Breast epithelium (tissue), 4 donors: ENCODE measurements at regions not wholly inside any gene's neighbourhood (a gene's known extent, or its start where the extent isn't known, plus 50 kb on each side); places are given as distances from the start of the nearest gene placed in this dataset.

Experiments used
- DNase-seq, 2 donors: peaks; one replicate each; pipeline ENCODE4 v3.0.0-alpha.2; 2019; ENCODE audit warnings: low spot score in 2 of 2
- H3K27ac ChIP-seq, 2 donors: fragments of 200-600 bp; sonication (generic) in 1 of 2; one replicate each; pipeline ENCODE4 v1.5.1; 2016 to 2019; ENCODE audit warnings: mild to moderate bottlenecking in 1 of 2
- H3K27me3 ChIP-seq, 2 donors: fragments of 200-600 bp; sonication (generic) in 1 of 2; one replicate each; pipeline versions ENCODE4 v1.5.1 to v1.6.0; 2017 to 2019; ENCODE audit warnings: control low read depth in 1 of 2, mild to moderate bottlenecking in 1 of 2
- H3K36me3 ChIP-seq: fragments of 200-600 bp; one replicate; pipeline ENCODE4 v1.5.1; 2019
- H3K4me1 ChIP-seq, 2 donors: fragments of 200-600 bp; sonication (generic); one replicate each; pipeline ENCODE4 v1.5.1; 2016 to 2019; ENCODE audit warnings: control low read depth in 1 of 2
- H3K4me3 ChIP-seq, 3 donors: fragments of 200-600 bp; sonication (generic); 1 replicate in 2 of 3; 2 replicates in 1 of 3; pipeline ENCODE4 v1.5.1; 2016 to 2019; ENCODE audit warnings: mild to moderate bottlenecking in 3 of 3, moderate library complexity in 2 of 3
- H3K9me3 ChIP-seq, 2 donors: fragments of 200-600 bp; sonication (generic) in 1 of 2; one replicate each; pipeline ENCODE4 v1.5.1; 2016 to 2019; ENCODE audit warnings: control low read depth in 1 of 2
- CTCF ChIP-seq, 3 donors: fragments of 450-650 bp; IDR thresholded peaks; one replicate each; pipeline ENCODE4 v1.5.1; 2016 to 2017; ENCODE audit warnings: antibody characterized with exemption in 3 of 3, mild to moderate bottlenecking in 3 of 3, moderate library complexity in 3 of 3
- POLR2A ChIP-seq: fragments of 450-650 bp; IDR thresholded peaks from one replicate; pipeline ENCODE4 v1.6.1; 2016; ENCODE audit warnings: antibody characterized with exemption, mild to moderate bottlenecking, moderate library complexity
- POLR2AphosphoS5 ChIP-seq, 3 donors: sonication (generic); formaldehyde crosslinking; IDR thresholded peaks; one replicate each; pipeline ENCODE4 v1.6.1; 2017; ENCODE audit warnings: antibody characterized with exemption in 3 of 3
- intact Hi-C: fragments of 100-400 bp; cut with DNase I; formaldehyde crosslinking; loops from one replicate; pipeline ENCODE4 v1.15.1; 2023; ENCODE audit warnings: low total_unique reads

- Histone ChIP-seq H3K4me1 (no peaks in the 10 kb centered on the region), H3K9me3 (no peaks in the 10 kb centered on the region), H3K27ac (no peak overlapping the region), H3K27me3 (no peaks in the 10 kb centered on the region), H3K4me3 (no peak overlapping the region), H3K36me3 (no peaks in the 10 kb centered on the region)
- TF ChIP-seq POLR2A (no peak), CTCF (IDR thresholded peaks at IDR 0.05) (no peak), POLR2AphosphoS5 (IDR thresholded peaks at IDR 0.05) (no peak)
- DNase-seq: no peak
- intact Hi-C loops: no loop called here
These were observed 114.4 kb upstream of the CCDC196 start for GRCh38 chr14:66371776-66372175.

GRCh38 chr14:66375046-66375964 lies 110.9 kb upstream of the CCDC196 start:
- intact Hi-C loops: no loop called here
- no peaks in the 10 kb centered on the region for H3K9me3 ChIP-seq

DNA sequence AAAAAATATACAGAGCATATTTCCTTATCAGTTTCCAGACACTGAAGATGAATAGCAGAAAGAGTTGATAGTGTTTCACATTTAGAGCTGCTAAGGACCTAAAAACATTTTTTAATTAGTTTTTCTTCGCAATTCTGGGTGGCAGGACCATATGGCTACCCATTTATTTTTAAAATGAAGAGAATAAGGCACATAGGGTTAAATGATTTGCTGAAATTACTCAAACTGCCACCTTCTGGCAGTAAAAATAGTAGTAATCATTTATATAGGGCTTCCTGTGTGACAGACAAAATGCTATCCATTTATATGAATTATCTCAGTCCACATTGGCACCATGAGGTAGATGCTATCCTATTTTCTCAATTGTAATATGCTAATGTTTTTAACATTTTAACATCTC lies 108.6 kb upstream of the CCDC196 start:
- DNase-seq: no peak
- Histone ChIP-seq H3K9me3 (no peaks in the 10 kb centered on the region), H3K36me3 (no peaks in the 10 kb centered on the region), H3K27ac (no peak overlapping the region), H3K4me1 (no peaks in the 10 kb centered on the region), H3K27me3 (no peaks in the 10 kb centered on the region), H3K4me3 (no peak overlapping the region)
- TF ChIP-seq CTCF (IDR thresholded peaks at IDR 0.05) (no peak), POLR2AphosphoS5 (IDR thresholded peaks at IDR 0.05) (no peak), POLR2A (no peak)
- intact Hi-C loops: no loop called here

More at GRCh38 chr14:66375046-66375964, 110.9 kb upstream of the CCDC196 start:
- no peak overlapping the region for H3K27ac ChIP-seq
- DNase-seq: no peak
- no peak overlapping the region for H3K4me3 ChIP-seq
- H3K27me3 ChIP-seq: no peaks in the 10 kb centered on the region
- no peak for TF ChIP-seq POLR2A
- TF ChIP-seq CTCF (IDR thresholded peaks at IDR 0.05): no peak
- no peak for TF ChIP-seq POLR2AphosphoS5 (IDR thresholded peaks at IDR 0.05)
- H3K36me3 ChIP-seq: no peaks in the 10 kb centered on the region
- H3K4me1 ChIP-seq: no peaks in the 10 kb centered on the region

DNA sequence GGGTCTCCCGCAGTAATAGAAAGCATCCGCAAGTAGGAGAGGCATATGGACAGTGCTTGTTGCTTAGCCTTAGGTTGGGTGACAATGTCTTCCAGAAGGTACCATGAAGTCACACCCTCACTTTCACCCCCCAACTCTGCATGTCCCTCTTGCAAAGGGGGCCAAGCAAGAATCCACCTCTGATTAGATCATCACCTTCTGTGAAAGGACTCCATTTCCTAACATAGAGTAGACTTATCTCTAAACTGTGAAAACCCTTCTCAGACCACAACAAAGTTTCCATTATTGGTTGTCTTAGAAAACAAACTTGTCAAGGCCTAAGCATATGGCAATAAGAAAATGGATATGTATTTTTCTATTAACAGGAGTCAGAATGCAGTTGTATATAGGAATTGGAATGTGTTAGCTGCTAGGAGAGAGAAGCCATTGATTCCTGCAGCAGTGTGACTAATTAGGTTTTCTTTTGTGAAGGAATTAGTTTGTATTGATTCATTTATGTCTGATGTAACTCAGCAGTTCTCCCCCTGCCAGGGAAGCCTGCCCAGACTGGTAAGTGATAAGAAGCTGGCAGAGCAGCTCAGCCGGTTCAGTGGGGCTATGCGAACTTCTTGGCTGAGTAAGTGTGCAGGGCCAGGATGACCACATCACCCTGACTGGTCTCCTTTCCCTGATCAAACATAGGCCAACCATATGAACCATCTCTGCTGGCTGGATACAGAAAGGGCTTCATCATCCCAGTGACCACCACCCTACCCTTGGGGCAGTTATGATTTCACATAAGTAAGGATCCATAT lies 107.3 kb upstream of the CCDC196 start:
- H3K9me3 ChIP-seq: no peaks in the 10 kb centered on the region
- H3K27ac ChIP-seq: no peak overlapping the region
- no peak for TF ChIP-seq POLR2A
- no peak for TF ChIP-seq CTCF (IDR thresholded peaks at IDR 0.05)
- no peak for TF ChIP-seq POLR2AphosphoS5 (IDR thresholded peaks at IDR 0.05)
- intact Hi-C loops: no loop called here
- no peaks in the 10 kb centered on the region for H3K36me3 ChIP-seq
- no peak overlapping the region for H3K4me3 ChIP-seq
- no peaks in the 10 kb centered on the region for H3K4me1 ChIP-seq
- no peak for DNase-seq
- no peaks in the 10 kb centered on the region for H3K27me3 ChIP-seq

GRCh38 chr14:66380143-66380542 lies 106.0 kb upstream of the CCDC196 start:
- Histone ChIP-seq H3K36me3 (no peaks in the 10 kb centered on the region), H3K4me1 (no peaks in the 10 kb centered on the region), H3K9me3 (no peaks in the 10 kb centered on the region), H3K27ac (no peak overlapping the region), H3K4me3 (no peak overlapping the region), H3K27me3 (no peaks in the 10 kb centered on the region)
- no peak for TF ChIP-seq POLR2AphosphoS5 (IDR thresholded peaks at IDR 0.05)
- TF ChIP-seq CTCF (IDR thresholded peaks at IDR 0.05): no peak
- no peak for TF ChIP-seq POLR2A
- no peak for DNase-seq
- intact Hi-C loops: no loop called here
